CD4-positive, alpha-beta T cell treated with Interleukin-17A for 1 hour (primary cell): ENCODE measurements at regions not wholly inside any gene's neighbourhood (a gene's known extent, or its start where the extent isn't known, plus 50 kb on each side); places are given as distances from the start of the nearest gene placed in this dataset.

Source experiments
- DNase-seq: peaks from one replicate; pipeline ENCODE4 v3.0.0-alpha.2; 2020

GRCh38 chrX:131907488-131908314 is 115.4 kb upstream of the STK26 start:
- DNase-seq, result no peak

- no peak for DNase-seq
Observed at GRCh38 chrX:131910586-131910985, 112.5 kb upstream of the STK26 start.

- no peak for DNase-seq
Observed at GRCh38 chrX:131915488-131915887, 107.6 kb upstream of the STK26 start.

GRCh38 chrX:131917588-131917987 is 105.5 kb upstream of the STK26 start:
- DNase-seq, result no peak

- no peak for DNase-seq
Observed at GRCh38 chrX:131918839-131919238, 104.3 kb upstream of the STK26 start.

GRCh38 chrX:131923614-131924250 is 99.4 kb upstream of the STK26 start:
- no peak for DNase-seq

GRCh38 chrX:131938749-131939148 is 84.4 kb upstream of the STK26 start:
- no peak for DNase-seq

- no peak for DNase-seq
Observed at GRCh38 chrX:131942034-131942433, 81.1 kb upstream of the STK26 start.

GRCh38 chrX:131944936-131945902 is 77.9 kb upstream of the STK26 start:
- DNase-seq, result no peak

GRCh38 chrX:131951166-131951565 is 71.9 kb upstream of the STK26 start:
- no peak for DNase-seq

GRCh38 chrX:131955099-131955777 is 67.9 kb upstream of the STK26 start:
- no peak for DNase-seq

GRCh38 chrX:131958724-131959123 is 64.4 kb upstream of the STK26 start:
- no peak for DNase-seq

GRCh38 chrX:131970347-131970746 is 52.8 kb upstream of the STK26 start:
- DNase-seq, result peak; percentile 1
